Ishikawa (cell line): ENCODE measurements at regions not wholly inside any gene's neighbourhood (a gene's known extent, or its start where the extent isn't known, plus 50 kb on each side); places are given as distances from the start of the nearest gene placed in this dataset.

Experiments used
- CEBPB ChIP-seq: IDR thresholded peaks from 2 replicates; pipeline ENCODE4 v1.6.1; 2012
- CREB1 ChIP-seq: IDR thresholded peaks from 2 replicates; pipeline ENCODE4 v1.6.1; 2012; ENCODE audit warnings: low read depth
- EGR1 ChIP-seq: IDR thresholded peaks from 2 replicates; pipeline ENCODE4 v1.6.1; 2012
- EP300 ChIP-seq: IDR thresholded peaks from 2 replicates; pipeline ENCODE4 v1.6.1; 2012; ENCODE audit warnings: borderline replicate concordance
- FOXM1 ChIP-seq: IDR thresholded peaks from 2 replicates; pipeline ENCODE4 v1.6.1; 2012; ENCODE audit warnings: low read depth, borderline replicate concordance
- MAX ChIP-seq: IDR thresholded peaks from 2 replicates; pipeline ENCODE4 v1.6.1; 2012
- NFIC ChIP-seq: IDR thresholded peaks from 2 replicates; pipeline ENCODE4 v1.6.1; 2012
- RAD21 ChIP-seq: IDR thresholded peaks from 2 replicates; pipeline ENCODE4 v1.6.1; 2012; ENCODE audit warnings: low read depth
- REST ChIP-seq: IDR thresholded peaks from 2 replicates; pipeline ENCODE4 v1.6.1; 2012; ENCODE audit warnings: low read depth, mild to moderate bottlenecking
- TAF1 ChIP-seq: IDR thresholded peaks from 2 replicates; pipeline ENCODE4 v1.6.1; 2012; ENCODE audit warnings: low read depth, mild to moderate bottlenecking
- TCF12 ChIP-seq: IDR thresholded peaks from 2 replicates; pipeline ENCODE4 v1.6.1; 2012; ENCODE audit warnings: low read depth
- TEAD4 ChIP-seq: IDR thresholded peaks from 2 replicates; pipeline ENCODE4 v1.6.1; 2012
- USF1 ChIP-seq: IDR thresholded peaks from 2 replicates; pipeline ENCODE4 v1.6.1; 2012
- YY1 ChIP-seq: IDR thresholded peaks from 2 replicates; pipeline ENCODE4 v1.6.1; 2012; ENCODE audit warnings: low read depth
- ZBTB7A ChIP-seq: IDR thresholded peaks from 2 replicates; pipeline ENCODE4 v1.6.1; 2012; ENCODE audit warnings: low read depth

- no peak for TF ChIP-seq CREB1
- no peak for TF ChIP-seq EGR1
- TF ChIP-seq NFIC: no peak
- TF ChIP-seq USF1: no peak
- TF ChIP-seq YY1: no peak
- no peak for TF ChIP-seq TCF12
- TF ChIP-seq RAD21: no peak
- TF ChIP-seq TEAD4: no peak
- TF ChIP-seq ZBTB7A: no peak
- TF ChIP-seq FOXM1: no peak
- no peak for TF ChIP-seq EP300
- no peak for TF ChIP-seq REST
These were observed 144.4 kb upstream of the NR2F2 start for GRCh38 chr15:96186105-96186504.

- TF ChIP-seq FOXM1 (no peak), REST (no peak), CREB1 (no peak), TEAD4 (no peak), USF1 (no peak), TAF1 (no peak), MAX (no peak), NFIC (no peak), RAD21 (no peak), EP300 (no peak)
These were observed 142.9 kb upstream of the NR2F2 start for GRCh38 chr15:96187341-96188305.

GRCh38 chr15:96197721-96198120, 132.8 kb upstream of the NR2F2 start:
- no peak for TF ChIP-seq TEAD4
- TF ChIP-seq EGR1: no peak
- no peak for TF ChIP-seq RAD21
- TF ChIP-seq TAF1: no peak
- TF ChIP-seq EP300: no peak
- no peak for TF ChIP-seq YY1
- TF ChIP-seq FOXM1: no peak
- no peak for TF ChIP-seq NFIC
- no peak for TF ChIP-seq TCF12
- no peak for TF ChIP-seq CREB1
- TF ChIP-seq MAX: no peak
- TF ChIP-seq ZBTB7A: no peak

GRCh38 chr15:96199111-96199510, 131.4 kb upstream of the NR2F2 start:
- TF ChIP-seq CREB1: no peak
- TF ChIP-seq EP300: no peak
- TF ChIP-seq RAD21: no peak
- TF ChIP-seq YY1: no peak
- no peak for TF ChIP-seq EGR1
- TF ChIP-seq TEAD4: no peak
- no peak for TF ChIP-seq NFIC
- TF ChIP-seq ZBTB7A: no peak
- no peak for TF ChIP-seq REST
- no peak for TF ChIP-seq FOXM1
- TF ChIP-seq MAX: no peak
- no peak for TF ChIP-seq TCF12
- no peak for TF ChIP-seq CEBPB
- no peak for TF ChIP-seq USF1
- no peak for TF ChIP-seq TAF1
